Upper lobe of left lung (tissue), 6 donors: ENCODE measurements at regions not wholly inside any gene's neighbourhood (a gene's known extent, or its start where the extent isn't known, plus 50 kb on each side); places are given as distances from the start of the nearest gene placed in this dataset.

Experiments
- ATAC-seq, 2 donors: fragments of 200-7000 bp; cut with Tn5 transposase; one replicate each; pipeline ENCODE4 v1.9.1; 2022; ENCODE audit warnings: mild to moderate bottlenecking in 2 of 2, moderate library complexity in 2 of 2; ENCODE audit not compliant: low FRiP score in 2 of 2
- DNase-seq, 2 donors: peaks; one replicate each; pipeline ENCODE4 v3.0.0-alpha.2; 2019 to 2020
- H3K27ac ChIP-seq, 4 donors: fragments of 200-600 bp; sonication (generic); one replicate each; pipeline ENCODE4 v1.5.1; 2016 to 2019
- H3K27me3 ChIP-seq, 4 donors: fragments of 200-600 bp; sonication (generic); one replicate each; pipeline ENCODE4 v1.5.1; 2017 to 2019
- H3K36me3 ChIP-seq, 4 donors: fragments of 200-600 bp; sonication (generic); one replicate each; pipeline ENCODE4 v1.5.1; 2016 to 2019
- H3K4me1 ChIP-seq, 4 donors: fragments of 200-600 bp; sonication (generic); one replicate each; pipeline ENCODE4 v1.5.1; 2018 to 2019
- H3K4me3 ChIP-seq, 4 donors: fragments of 200-600 bp; sonication (generic); one replicate each; pipeline ENCODE4 v1.5.1; 2017 to 2019; ENCODE audit warnings: mild to moderate bottlenecking in 2 of 4, moderate library complexity in 1 of 4
- H3K9me3 ChIP-seq, 4 donors: fragments of 200-600 bp; sonication (generic); one replicate each; pipeline ENCODE4 v1.5.1; 2018 to 2019
- EP300 ChIP-seq, 4 donors: sonication (generic); formaldehyde crosslinking; IDR thresholded peaks; one replicate each; pipeline ENCODE4 v1.5.1; 2017; ENCODE audit warnings: antibody characterized with exemption in 4 of 4, control low read depth in 2 of 4
- POLR2A ChIP-seq, 4 donors: fragments of 450-650 bp; IDR thresholded peaks; one replicate each; pipeline ENCODE4 v1.5.1; 2016 to 2017; ENCODE audit warnings: antibody characterized with exemption in 4 of 4, mild to moderate bottlenecking in 2 of 4
- POLR2AphosphoS5 ChIP-seq, 2 donors: sonication (generic); formaldehyde crosslinking; IDR thresholded peaks; one replicate each; pipeline ENCODE4 v1.5.1; 2017; ENCODE audit warnings: antibody characterized with exemption in 2 of 2
- WGBS, 2 donors: methylation state at CpG; one replicate each; pipeline ENCODE4 v1.1.5; 2017 to 2018; 5-methylcytosine and 5-hydroxymethylcytosine counted together
- TF ChIP-seq, protein P1 (sequence below), 6 experiments: fragments of 450-650 bp in 4 of 6; fragments of 200-600 bp in 2 of 6; sonication (generic) in 2 of 6; IDR thresholded peaks; one replicate each; pipeline ENCODE4 v1.5.1; 2016 to 2019; ENCODE audit warnings: antibody characterized with exemption in 6 of 6
- donor health status: DM: no; HTN: no; CAD: no; lungs with moderate emphysema.
- donor health status: DM: no; HTN: yes; CAD: no; lungs with severe emphysema.

GRCh38 chr6:15769511-15770018 is 106.7 kb upstream of the DTNBP1 start:
- TF ChIP-seq POLR2A (IDR thresholded peaks at IDR 0.05) = no peak
- no peak for TF ChIP-seq POLR2AphosphoS5 (IDR thresholded peaks at IDR 0.05)
- TF ChIP-seq, protein P1, sequence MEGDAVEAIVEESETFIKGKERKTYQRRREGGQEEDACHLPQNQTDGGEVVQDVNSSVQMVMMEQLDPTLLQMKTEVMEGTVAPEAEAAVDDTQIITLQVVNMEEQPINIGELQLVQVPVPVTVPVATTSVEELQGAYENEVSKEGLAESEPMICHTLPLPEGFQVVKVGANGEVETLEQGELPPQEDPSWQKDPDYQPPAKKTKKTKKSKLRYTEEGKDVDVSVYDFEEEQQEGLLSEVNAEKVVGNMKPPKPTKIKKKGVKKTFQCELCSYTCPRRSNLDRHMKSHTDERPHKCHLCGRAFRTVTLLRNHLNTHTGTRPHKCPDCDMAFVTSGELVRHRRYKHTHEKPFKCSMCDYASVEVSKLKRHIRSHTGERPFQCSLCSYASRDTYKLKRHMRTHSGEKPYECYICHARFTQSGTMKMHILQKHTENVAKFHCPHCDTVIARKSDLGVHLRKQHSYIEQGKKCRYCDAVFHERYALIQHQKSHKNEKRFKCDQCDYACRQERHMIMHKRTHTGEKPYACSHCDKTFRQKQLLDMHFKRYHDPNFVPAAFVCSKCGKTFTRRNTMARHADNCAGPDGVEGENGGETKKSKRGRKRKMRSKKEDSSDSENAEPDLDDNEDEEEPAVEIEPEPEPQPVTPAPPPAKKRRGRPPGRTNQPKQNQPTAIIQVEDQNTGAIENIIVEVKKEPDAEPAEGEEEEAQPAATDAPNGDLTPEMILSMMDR (IDR thresholded peaks at IDR 0.05) = no peak
- no peak for TF ChIP-seq EP300 (IDR thresholded peaks at IDR 0.05)
- Histone ChIP-seq H3K27me3 (no peaks in the 10 kb centered on the region), H3K9me3 (no peaks in the 10 kb centered on the region), H3K4me3 (no peak overlapping the region), H3K4me1 (no peaks in the 10 kb centered on the region), H3K36me3 (no peaks in the 10 kb centered on the region), H3K27ac (no peak overlapping the region)
- ATAC-seq (no peak), DNase-seq (no peak)
- WGBS, 2 donors = 76 to 77% methylated on average over 5 of the region's 5 CpGs

DNA sequence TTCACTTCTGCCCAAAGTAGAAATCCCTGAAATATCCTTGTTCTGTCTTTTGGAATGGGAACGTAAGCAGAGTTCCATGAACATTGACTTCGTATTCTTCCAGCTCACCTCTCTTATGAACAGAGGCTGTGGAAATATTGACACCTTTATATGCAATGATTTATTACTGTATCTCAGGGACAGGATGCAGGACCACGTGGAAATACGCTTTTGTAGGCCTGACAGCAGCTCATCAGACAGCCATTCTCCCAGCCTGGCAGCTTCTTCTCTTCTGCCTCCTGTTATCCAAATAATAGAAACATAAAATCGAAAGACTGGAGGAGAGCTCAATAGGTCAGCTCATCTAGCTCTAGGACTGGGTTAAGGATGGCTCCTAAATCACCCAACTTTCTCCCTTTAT is 106.2 kb upstream of the DTNBP1 start:
- no peak for DNase-seq
- no peak for ATAC-seq
- Histone ChIP-seq H3K27me3 (no peaks in the 10 kb centered on the region), H3K4me3 (no peak overlapping the region), H3K36me3 (no peaks in the 10 kb centered on the region), H3K27ac (no peak overlapping the region), H3K4me1 (peaks cover 0 to 4% (median under 1%) of the 10 kb centered on the region in 4 donors), H3K9me3 (no peaks in the 10 kb centered on the region)
- 67 to 80% methylated on average over 5 of the region's 5 CpGs for WGBS, 2 donors
- no peak for TF ChIP-seq POLR2A (IDR thresholded peaks at IDR 0.05)
- TF ChIP-seq, protein P1 (IDR thresholded peaks at IDR 0.05) = no peak
- TF ChIP-seq EP300 (IDR thresholded peaks at IDR 0.05) = no peak
- no peak for TF ChIP-seq POLR2AphosphoS5 (IDR thresholded peaks at IDR 0.05)

GRCh38 chr6:15763837-15764236 is 101.0 kb upstream of the DTNBP1 start:
- 46 to 59% methylated on average over 8 of the region's 8 CpGs for WGBS, 2 donors
- TF ChIP-seq POLR2AphosphoS5 (IDR thresholded peaks at IDR 0.05) (no peak), POLR2A (IDR thresholded peaks at IDR 0.05) (no peak), EP300 (IDR thresholded peaks at IDR 0.05) (no peak)
- TF ChIP-seq, protein P1 (IDR thresholded peaks at IDR 0.05) = no peak
- H3K4me3 ChIP-seq = no peak overlapping the region
- H3K36me3 ChIP-seq = no peaks in the 10 kb centered on the region
- H3K27ac ChIP-seq = no peak overlapping the region
- ATAC-seq (peak; percentile 59 to 77), DNase-seq (peak in 1 of 2 donors; percentile 60)
- peaks cover 2 to 14% (median 8%) of the 10 kb centered on the region in 4 donors for H3K4me1 ChIP-seq
- no peaks in the 10 kb centered on the region for H3K27me3 ChIP-seq
- no peaks in the 10 kb centered on the region for H3K9me3 ChIP-seq

DNA sequence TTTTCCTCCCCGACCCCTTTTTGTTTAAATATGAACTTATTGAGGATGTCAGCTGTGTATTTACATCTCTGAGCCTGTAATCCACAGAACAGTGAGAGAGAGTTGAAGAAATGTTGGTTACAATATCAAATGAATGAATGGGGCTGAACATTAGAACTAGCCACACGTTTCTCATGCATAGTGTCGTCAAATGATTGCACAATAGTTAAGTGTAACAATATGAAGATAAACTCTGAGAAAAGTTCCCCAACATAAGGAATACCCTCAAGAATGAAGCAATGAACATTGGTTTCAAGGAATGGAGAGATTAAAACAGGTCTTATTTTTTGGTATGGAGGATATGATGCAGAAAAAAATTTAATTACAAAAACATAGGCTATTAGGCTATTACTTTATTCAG is 100.5 kb upstream of the DTNBP1 start:
- DNase-seq (no peak), ATAC-seq (no peak)
- Histone ChIP-seq H3K27me3 (no peaks in the 10 kb centered on the region), H3K4me3 (no peak overlapping the region), H3K9me3 (no peaks in the 10 kb centered on the region), H3K36me3 (no peaks in the 10 kb centered on the region), H3K27ac (no peak overlapping the region), H3K4me1 (peaks cover 2 to 14% (median 8%) of the 10 kb centered on the region in 4 donors)
- TF ChIP-seq, protein P1 (IDR thresholded peaks at IDR 0.05) = no peak
- TF ChIP-seq POLR2AphosphoS5 (IDR thresholded peaks at IDR 0.05) (no peak), EP300 (IDR thresholded peaks at IDR 0.05) (no peak), POLR2A (IDR thresholded peaks at IDR 0.05) (no peak)
- WGBS, 2 donors = 68 to 71% methylated on average over 3 of the region's 3 CpGs

DNA sequence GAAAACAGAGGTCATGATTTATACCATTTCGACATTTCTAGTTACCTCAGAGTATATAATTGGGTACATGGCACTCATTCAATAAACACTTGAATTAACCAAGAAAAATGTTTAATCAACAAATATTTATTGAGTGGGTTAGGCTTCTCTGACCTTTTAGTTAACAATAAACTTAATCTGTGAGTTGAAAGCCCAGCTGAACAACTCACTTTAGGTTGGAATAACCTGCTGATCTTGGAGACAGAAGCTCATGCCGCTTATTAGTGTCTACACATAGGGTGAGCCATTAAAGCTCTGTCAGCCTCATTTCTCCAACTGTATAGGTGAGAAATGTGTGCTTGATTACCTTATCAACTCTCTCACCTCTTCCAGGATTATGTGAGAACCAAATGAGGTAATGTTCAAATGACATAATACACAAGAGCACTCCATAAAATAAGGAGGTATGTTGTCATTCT is 98.2 kb upstream of the DTNBP1 start:
- Histone ChIP-seq H3K4me1 (peaks cover 2 to 14% (median 8%) of the 10 kb centered on the region in 4 donors), H3K27ac (no peak overlapping the region), H3K36me3 (no peaks in the 10 kb centered on the region), H3K27me3 (no peaks in the 10 kb centered on the region), H3K4me3 (no peak overlapping the region), H3K9me3 (no peaks in the 10 kb centered on the region)
- ATAC-seq = peak in 1 of 2 donors; percentile 53
- no peak for DNase-seq
- WGBS, 2 donors = 59 to 78% methylated on average over 2 of the region's 2 CpGs
- TF ChIP-seq POLR2A (IDR thresholded peaks at IDR 0.05) = no peak
- no peak for TF ChIP-seq POLR2AphosphoS5 (IDR thresholded peaks at IDR 0.05)
- TF ChIP-seq, protein P1 (IDR thresholded peaks at IDR 0.05) = no peak
- no peak for TF ChIP-seq EP300 (IDR thresholded peaks at IDR 0.05)
